DMS153 treated with DMSO at 0.1 percent for 48 hours (cell line): ENCODE measurements at regions not wholly inside any gene's neighbourhood (a gene's known extent, or its start where the extent isn't known, plus 50 kb on each side); places are given as distances from the start of the nearest gene placed in this dataset.

Source experiments
- DNase-seq: peaks from one replicate; lab custom pipeline; 2025; ENCODE audit not compliant: unreplicated experiment; lab: John Stamatoyannopoulos, UW

DNA sequence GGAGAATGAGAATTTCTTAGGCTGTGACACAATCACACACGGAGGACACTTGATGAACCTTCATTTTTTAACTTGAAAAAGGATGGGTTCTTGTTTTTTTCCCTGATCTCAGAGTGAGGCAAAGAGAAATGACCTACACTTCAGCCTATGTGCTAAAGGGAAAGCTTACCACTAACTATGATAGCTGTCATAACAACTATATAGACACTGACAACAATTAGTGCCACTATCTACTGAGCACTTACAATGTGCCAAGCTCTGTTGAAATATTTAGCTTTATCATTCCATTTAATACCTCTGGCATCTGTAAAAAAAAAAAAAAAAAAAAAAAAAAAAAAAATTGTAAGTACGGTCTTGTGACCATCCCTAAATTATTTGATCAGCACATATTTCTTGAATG lies 135.9 kb upstream of the WWC1 start:
- DNase-seq: no peak

DNA sequence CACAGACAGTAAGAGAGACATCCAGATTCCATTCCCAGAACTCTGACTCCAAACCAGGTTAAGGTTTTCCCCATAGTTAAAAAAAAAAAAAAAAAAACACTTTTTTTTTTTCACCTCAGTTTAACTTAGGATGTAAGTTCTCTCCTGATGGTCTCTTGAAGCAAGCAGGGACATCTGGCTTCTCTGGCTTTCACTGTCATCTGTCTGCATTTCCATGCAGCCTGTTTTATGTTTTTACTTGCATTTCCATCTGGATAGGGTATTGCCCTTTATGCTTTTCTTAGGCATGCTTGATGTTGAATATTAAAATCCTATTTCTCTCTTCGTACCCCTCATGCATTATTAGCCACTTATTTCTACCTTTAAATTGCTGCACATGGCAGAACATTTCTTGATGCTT lies 135.3 kb upstream of the WWC1 start:
- no peak for DNase-seq

- DNase-seq: no peak
Observed at GRCh38 chr5:168157141-168157540, 134.3 kb upstream of the WWC1 start.

DNA sequence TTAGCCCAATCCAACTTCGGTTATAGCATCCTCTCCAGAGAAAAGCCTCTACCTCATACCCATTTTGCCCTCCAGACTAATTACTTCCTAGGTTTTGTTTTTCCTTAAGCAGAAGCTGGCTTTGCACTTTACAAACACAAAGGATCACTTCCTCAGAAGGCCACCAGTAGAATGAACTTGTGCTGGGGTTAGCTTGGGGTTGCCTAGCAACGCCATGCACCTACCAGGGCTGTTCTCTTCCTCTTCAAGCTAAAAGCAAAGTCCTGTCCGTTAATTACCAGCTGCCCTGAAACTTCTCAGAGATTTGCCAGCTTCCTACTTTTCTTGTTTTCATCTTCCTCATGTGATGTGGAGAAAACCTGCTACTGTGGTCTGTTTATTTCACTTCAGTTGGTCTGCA lies 132.0 kb upstream of the WWC1 start:
- DNase-seq: no peak

DNA sequence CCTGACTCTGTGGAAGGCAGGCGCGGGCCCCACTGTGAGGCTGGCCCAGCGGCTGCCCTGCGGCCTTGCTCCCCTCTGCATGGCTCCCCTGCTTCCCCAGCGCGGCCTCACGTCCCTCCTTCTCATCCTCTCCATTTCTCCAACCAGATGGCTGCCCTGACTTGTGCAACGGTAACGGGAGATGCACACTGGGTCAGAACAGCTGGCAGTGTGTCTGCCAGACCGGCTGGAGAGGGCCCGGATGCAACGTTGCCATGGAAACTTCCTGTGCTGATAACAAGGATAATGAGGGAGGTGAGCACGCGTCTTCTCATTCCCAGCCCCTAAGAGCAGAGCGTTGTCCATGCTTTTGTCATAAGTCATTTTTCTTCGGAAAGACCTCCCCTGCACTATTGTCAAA lies 129.0 kb upstream of the WWC1 start:
- DNase-seq: no peak

DNA sequence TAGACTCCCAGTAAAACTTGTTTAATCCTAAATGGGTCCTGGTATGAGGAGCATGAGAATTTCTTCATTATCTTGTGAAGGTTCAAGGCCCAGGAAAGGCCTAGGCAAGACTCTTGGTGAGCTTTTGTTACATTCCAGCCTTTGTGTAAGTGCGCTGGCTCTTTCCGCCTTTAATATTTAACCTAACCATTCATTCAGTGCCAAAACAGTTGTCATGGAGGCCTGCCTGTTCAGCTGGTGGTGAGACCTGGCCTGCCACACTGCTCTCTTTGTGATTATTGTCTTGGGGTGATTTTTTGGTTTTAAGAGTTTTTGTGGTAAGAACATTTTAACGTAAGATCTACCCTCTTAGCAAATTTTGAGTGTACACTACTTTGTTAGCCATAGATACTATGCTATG lies 127.5 kb upstream of the WWC1 start:
- no peak for DNase-seq

- no peak for DNase-seq
Observed at GRCh38 chr5:168165221-168165914, 126.1 kb upstream of the WWC1 start.

DNA sequence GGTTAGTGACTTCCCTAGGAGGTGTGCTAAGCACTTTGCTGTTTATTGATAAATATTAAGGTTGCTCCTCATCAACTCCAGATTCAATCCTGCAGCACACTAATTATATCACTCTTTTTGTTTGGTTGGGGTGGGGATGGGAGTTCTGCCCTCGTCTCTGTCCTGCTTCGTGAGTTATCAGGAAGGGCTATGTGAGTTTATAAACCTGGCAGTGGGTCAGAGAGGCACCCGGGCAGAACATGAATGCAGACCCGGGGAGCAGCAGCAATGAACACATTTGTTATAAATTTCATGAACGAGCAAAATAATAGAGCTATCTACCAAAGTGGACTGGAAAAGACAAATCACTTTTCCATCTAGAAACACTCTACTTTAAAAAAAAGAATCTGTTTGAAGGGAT lies 125.5 kb upstream of the WWC1 start:
- no peak for DNase-seq

DNA sequence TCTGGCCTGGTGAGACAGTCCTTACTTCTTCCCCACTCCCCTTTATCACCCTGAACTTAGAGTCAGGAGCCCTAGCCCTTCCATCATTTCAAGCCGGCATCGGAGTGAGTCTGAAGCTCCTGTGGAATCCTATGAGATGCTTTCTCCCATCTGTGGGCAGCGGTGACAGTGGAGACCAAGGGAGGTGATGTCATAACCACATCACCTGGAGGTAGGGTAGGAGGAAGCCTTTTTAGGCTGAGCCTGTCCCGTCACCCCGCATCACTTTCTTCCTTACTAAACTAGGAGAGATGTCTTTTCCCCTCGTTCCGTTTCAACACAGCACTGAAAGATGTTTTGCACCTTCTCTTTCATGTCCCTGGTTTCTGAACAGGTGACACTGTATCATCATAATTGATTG lies 124.1 kb upstream of the WWC1 start:
- no peak for DNase-seq

DNA sequence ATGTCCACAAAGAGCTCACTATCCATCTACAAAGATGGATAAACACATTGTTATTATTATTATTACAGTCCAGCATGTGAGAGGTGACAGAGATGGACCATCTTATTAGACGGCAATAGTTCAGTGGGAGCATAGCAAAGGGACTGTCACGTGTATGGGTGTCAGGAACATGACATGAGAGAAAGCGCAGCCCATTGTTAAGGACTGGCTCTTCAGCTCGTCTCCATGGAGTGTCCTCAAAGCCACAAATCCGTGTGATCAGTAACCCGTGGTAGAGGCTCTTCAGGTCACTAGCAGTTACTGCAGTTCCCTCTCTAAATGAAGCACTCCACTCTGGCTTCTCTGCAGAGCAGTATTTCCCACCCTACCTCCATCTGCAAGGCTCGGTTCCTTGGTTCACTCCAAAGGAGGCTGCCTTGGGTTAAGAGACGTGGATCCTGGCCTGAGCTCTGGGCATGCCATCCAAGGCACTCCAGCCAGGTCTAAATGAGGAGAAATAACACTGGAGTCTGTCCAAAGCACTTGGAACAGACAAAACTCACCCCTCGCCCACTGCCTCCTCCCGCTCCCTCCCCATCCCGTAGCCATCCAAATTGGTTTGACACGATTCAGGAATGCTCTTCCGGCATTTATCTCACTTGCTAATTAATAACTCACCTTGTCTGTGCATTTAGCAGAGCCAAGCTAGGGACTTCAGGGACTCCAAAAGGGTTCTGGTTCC lies 122.3 kb upstream of the WWC1 start:
- no peak for DNase-seq

GRCh38 chr5:168169791-168170190 lies 121.7 kb upstream of the WWC1 start:
- DNase-seq: no peak

- DNase-seq: no peak
Observed at GRCh38 chr5:168171901-168172759, 119.3 kb upstream of the WWC1 start.

GRCh38 chr5:168172760-168173223 lies 118.7 kb upstream of the WWC1 start:
- no peak for DNase-seq

DNA sequence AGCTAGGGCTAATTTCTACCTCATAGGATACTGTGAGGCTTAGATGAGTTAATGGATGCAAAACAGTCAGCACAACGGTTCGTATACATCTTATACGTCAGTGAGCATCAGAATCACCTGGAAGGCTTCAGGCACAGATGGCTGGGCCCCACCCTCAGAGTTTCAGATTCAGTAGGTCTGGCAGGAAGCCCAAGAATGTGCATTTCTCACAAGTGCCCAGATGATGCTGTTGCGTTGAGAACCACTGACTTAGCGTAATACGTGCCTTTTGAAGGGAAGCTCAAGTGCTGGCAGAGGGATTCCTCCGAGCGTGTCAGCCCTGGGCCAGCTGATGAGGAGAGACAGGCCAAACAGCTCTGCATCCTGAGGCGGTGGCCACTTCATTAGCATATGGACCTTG lies 117.1 kb upstream of the WWC1 start:
- no peak for DNase-seq

- no peak for DNase-seq
Observed at GRCh38 chr5:168176251-168176650, 115.2 kb upstream of the WWC1 start.

- DNase-seq: no peak
Observed at GRCh38 chr5:168176941-168177340, 114.5 kb upstream of the WWC1 start.

- no peak for DNase-seq
Observed at GRCh38 chr5:168177831-168178450, 113.5 kb upstream of the WWC1 start.

DNA sequence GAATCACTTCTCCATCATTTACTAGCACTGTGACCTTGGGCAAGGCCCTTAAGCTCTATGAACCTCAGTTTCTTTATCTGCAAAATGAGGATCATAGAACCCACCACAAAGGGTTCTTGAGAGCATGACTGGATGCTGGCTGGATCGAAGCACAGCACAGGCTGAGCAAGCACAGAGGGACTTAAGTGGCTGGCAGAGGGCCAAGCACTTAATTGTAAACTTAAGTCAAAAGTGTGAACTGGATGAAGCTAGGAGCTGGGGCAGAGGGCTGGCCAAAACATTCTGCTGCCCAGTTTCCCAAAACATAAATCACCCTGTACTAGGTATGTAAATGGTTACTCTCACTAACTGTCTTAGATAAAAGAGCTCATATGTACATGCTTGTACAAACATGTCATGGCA lies 112.3 kb upstream of the WWC1 start:
- no peak for DNase-seq

- DNase-seq: no peak
Observed at GRCh38 chr5:168182269-168182668, 109.2 kb upstream of the WWC1 start.

DNA sequence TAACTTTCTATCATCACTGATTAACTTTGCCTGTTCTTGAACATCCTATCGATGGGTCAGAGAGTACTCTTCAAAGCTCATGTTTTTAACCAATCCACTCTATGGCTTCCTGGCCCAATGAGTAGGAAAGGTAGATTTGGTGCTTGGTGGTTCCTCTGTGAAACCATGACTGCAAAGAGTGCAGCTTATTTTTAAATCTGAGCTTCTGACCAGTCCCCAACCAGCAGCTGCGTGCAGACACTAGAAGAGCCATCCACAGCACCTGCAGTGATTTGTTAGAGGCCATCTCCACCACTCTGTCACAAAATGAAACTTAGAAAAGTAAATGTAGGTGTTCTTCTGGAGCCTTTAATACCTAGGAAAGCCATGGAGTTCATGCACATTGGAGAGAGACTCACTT lies 107.3 kb upstream of the WWC1 start:
- no peak for DNase-seq

GRCh38 chr5:168186289-168187074 lies 105.0 kb upstream of the WWC1 start:
- DNase-seq: no peak
